ENCODE measurements at regions not wholly inside any gene's neighbourhood (a gene's known extent, or its start where the extent isn't known, plus 50 kb on each side); places are given as distances from the start of the nearest gene placed in this dataset.

GRCh38 chr7:131105294-131105798 lies 222.3 kb upstream of the MKLN1 start:
- H3K4me3 ChIP-seq (ENCODE audit: low read length) = peak overlapping the region; percentile 54
- TF ChIP-seq CTCF (conservative IDR thresholded peaks at IDR 0.05; ENCODE audit: low read depth, low read length) = no peak
- no peak for DNase-seq (ENCODE audit: low read depth)

- peak overlapping the region; percentile 91 for H3K4me3 ChIP-seq (ENCODE audit: low read length)
- no peak for TF ChIP-seq CTCF (conservative IDR thresholded peaks at IDR 0.05; ENCODE audit: low read depth, low read length)
- no peak for DNase-seq (ENCODE audit: low read depth)
These were observed 221.6 kb upstream of the MKLN1 start for GRCh38 chr7:131105799-131106680.

- H3K4me3 ChIP-seq (ENCODE audit: low read length) = peak overlapping the region; percentile 91
- TF ChIP-seq CTCF (conservative IDR thresholded peaks at IDR 0.05; ENCODE audit: low read depth, low read length) = no peak
- no peak for DNase-seq (ENCODE audit: low read depth)
These were observed 220.9 kb upstream of the MKLN1 start for GRCh38 chr7:131106681-131107336.

- peak overlapping the region; percentile 91 for H3K4me3 ChIP-seq (ENCODE audit: low read length)
- DNase-seq (ENCODE audit: low read depth) = no peak
- no peak for TF ChIP-seq CTCF (conservative IDR thresholded peaks at IDR 0.05; ENCODE audit: low read depth, low read length)
These were observed 220.1 kb upstream of the MKLN1 start for GRCh38 chr7:131107337-131108211.

- TF ChIP-seq CTCF (conservative IDR thresholded peaks at IDR 0.05; ENCODE audit: low read depth, low read length) = no peak
- peak overlapping the region; percentile 91 for H3K4me3 ChIP-seq (ENCODE audit: low read length)
- no peak for DNase-seq (ENCODE audit: low read depth)
These were observed 219.3 kb upstream of the MKLN1 start for GRCh38 chr7:131108212-131108940.

- TF ChIP-seq CTCF (conservative IDR thresholded peaks at IDR 0.05; ENCODE audit: low read depth, low read length) = no peak
- DNase-seq (ENCODE audit: low read depth) = no peak
- peak overlapping the region; percentile 59 for H3K4me3 ChIP-seq (ENCODE audit: low read length)
These were observed 218.5 kb upstream of the MKLN1 start for GRCh38 chr7:131109011-131109758.
